ENCODE measurements at regions not wholly inside any gene's neighbourhood (a gene's known extent, or its start where the extent isn't known, plus 50 kb on each side); places are given as distances from the start of the nearest gene placed in this dataset.

- H3K36me3 ChIP-seq (ENCODE audit: control insufficient read depth, insufficient read depth, low read length) = no peaks in the 10 kb centered on the region
- no peak overlapping the region for H3K9ac ChIP-seq (ENCODE audit: extremely low read depth, low read length, poor library complexity, severe bottlenecking)
- no peak overlapping the region for H3K4me3 ChIP-seq (ENCODE audit: low read length)
- H3K27ac Mint-ChIP-seq = no peak overlapping the region
- TF ChIP-seq CTCF (conservative IDR thresholded peaks at IDR 0.05) = no peak
- H3K36me3 Mint-ChIP-seq (ENCODE audit: low read depth) = no peaks in the 10 kb centered on the region
- no peaks in the 10 kb centered on the region for H3K27me3 Mint-ChIP-seq (ENCODE audit: insufficient read depth)
- WGBS, 2 experiments (ENCODE audit: insufficient coverage in 1 of 2, insufficient read length in 1 of 2) = 88% methylated on average over 4 of the region's 4 CpGs; no CpG with 5 or more reads in 1 of the 2 experiments
- H3K27me3 ChIP-seq (ENCODE audit: control insufficient read depth, insufficient read depth, low read length, poor library complexity, severe bottlenecking) = no peaks in the 10 kb centered on the region
- H3K27ac ChIP-seq (ENCODE audit: low read depth, low read length) = no peak overlapping the region
- no peak for DNase-seq
- H3K4me1 ChIP-seq (ENCODE audit: control insufficient read depth, insufficient read depth, low read length) = no peaks in the 10 kb centered on the region
- no peaks in the 10 kb centered on the region for H3K4me1 Mint-ChIP-seq
- H3K4me3 Mint-ChIP-seq = no peak overlapping the region
- peaks cover 37% of the 10 kb centered on the region for H3K9me3 Mint-ChIP-seq
- H3K9me3 ChIP-seq (ENCODE audit: control insufficient read depth, low read length) = no peaks in the 10 kb centered on the region
Measured at GRCh38 chrX:64842492-64842891, 133.8 kb downstream of the ZC4H2 start.

GRCh38 chrX:64805683-64806082 lies 170.6 kb downstream of the ZC4H2 start:
- no peak overlapping the region for H3K27ac Mint-ChIP-seq
- H3K9me3 ChIP-seq (ENCODE audit: control insufficient read depth, low read length) = no peaks in the 10 kb centered on the region
- H3K9ac ChIP-seq (ENCODE audit: extremely low read depth, low read length, poor library complexity, severe bottlenecking) = no peak overlapping the region
- H3K27me3 Mint-ChIP-seq (ENCODE audit: insufficient read depth) = no peaks in the 10 kb centered on the region
- H3K27me3 ChIP-seq (ENCODE audit: control insufficient read depth, insufficient read depth, low read length, poor library complexity, severe bottlenecking) = no peaks in the 10 kb centered on the region
- H3K27ac ChIP-seq (ENCODE audit: low read depth, low read length) = no peak overlapping the region
- no peak overlapping the region for H3K4me3 Mint-ChIP-seq
- H3K4me1 Mint-ChIP-seq = no peaks in the 10 kb centered on the region
- no peak overlapping the region for H3K4me3 ChIP-seq (ENCODE audit: low read length)
- H3K9me3 Mint-ChIP-seq = peaks cover 71% of the 10 kb centered on the region
- H3K36me3 Mint-ChIP-seq (ENCODE audit: low read depth) = no peaks in the 10 kb centered on the region
- no peak for DNase-seq
- no peaks in the 10 kb centered on the region for H3K36me3 ChIP-seq (ENCODE audit: control insufficient read depth, insufficient read depth, low read length)
- no peaks in the 10 kb centered on the region for H3K4me1 ChIP-seq (ENCODE audit: control insufficient read depth, insufficient read depth, low read length)
- TF ChIP-seq CTCF (conservative IDR thresholded peaks at IDR 0.05) = no peak
- 82% methylated on average over 1 of the region's 1 CpG; no CpG with 5 or more reads in 1 of the 2 experiments for WGBS, 2 experiments (ENCODE audit: insufficient coverage in 1 of 2, insufficient read length in 1 of 2)

- TF ChIP-seq CTCF (conservative IDR thresholded peaks at IDR 0.05) = peak; percentile 16
- no peak overlapping the region for H3K4me3 Mint-ChIP-seq
- Histone ChIP-seq H3K27me3 (ENCODE audit: control insufficient read depth, insufficient read depth, low read length, poor library complexity, severe bottlenecking) (no peaks in the 10 kb centered on the region), H3K4me3 (ENCODE audit: low read length) (no peak overlapping the region), H3K27ac (ENCODE audit: low read depth, low read length) (no peak overlapping the region), H3K36me3 (ENCODE audit: control insufficient read depth, insufficient read depth, low read length) (no peaks in the 10 kb centered on the region), H3K9ac (ENCODE audit: extremely low read depth, low read length, poor library complexity, severe bottlenecking) (no peak overlapping the region), H3K4me1 (ENCODE audit: control insufficient read depth, insufficient read depth, low read length) (no peaks in the 10 kb centered on the region), H3K9me3 (ENCODE audit: control insufficient read depth, low read length) (no peaks in the 10 kb centered on the region)
- H3K27ac Mint-ChIP-seq = no peak overlapping the region
- no peaks in the 10 kb centered on the region for H3K4me1 Mint-ChIP-seq
- peaks cover 55% of the 10 kb centered on the region for H3K9me3 Mint-ChIP-seq
- DNase-seq = peak; percentile 55
- no peaks in the 10 kb centered on the region for H3K27me3 Mint-ChIP-seq (ENCODE audit: insufficient read depth)
- no peaks in the 10 kb centered on the region for H3K36me3 Mint-ChIP-seq (ENCODE audit: low read depth)
Measured at GRCh38 chrX:64792598-64793337, 183.5 kb downstream of the ZC4H2 start.

Measured in endodermal cell (in vitro differentiated cells).